ENCODE measurements at regions not wholly inside any gene's neighbourhood (a gene's known extent, or its start where the extent isn't known, plus 50 kb on each side); places are given as distances from the start of the nearest gene placed in this dataset.

DNA sequence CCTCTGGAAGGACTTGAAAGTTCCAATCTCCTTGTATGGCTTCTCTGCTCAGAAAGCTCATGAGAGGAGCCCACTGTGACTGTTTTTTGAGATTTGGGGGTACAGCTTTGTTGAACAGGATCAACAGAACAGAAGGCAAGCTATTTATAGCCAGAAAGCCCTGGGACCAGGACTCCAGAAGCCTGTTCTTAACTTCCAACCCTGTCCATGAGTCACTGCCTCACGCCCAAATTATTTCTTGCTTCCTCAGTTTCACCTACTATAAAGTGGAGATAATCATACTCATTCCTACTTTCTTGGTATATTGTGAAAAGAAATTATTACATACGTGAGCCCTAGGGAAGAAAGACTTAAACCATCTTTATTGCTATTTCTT, 100.9 kb upstream of the MARCKS start:
- Histone ChIP-seq H3K4me1 (ENCODE audit: control insufficient read depth in 1 of 2, insufficient read depth in 2 of 2, low read length in 2 of 2) (no peaks in the 10 kb centered on the region), H3K79me2 (ENCODE audit: insufficient read depth, low read length) (no peaks in the 10 kb centered on the region), H3K4me3 (replicated peaks in 1 of 2; ENCODE audit: low read depth in 1 of 2, low read length in 2 of 2) (no peak overlapping the region), H3K27me3 (ENCODE audit: insufficient read depth, low read length) (no peaks in the 10 kb centered on the region), H3K36me3 (ENCODE audit: control insufficient read depth in 1 of 2, insufficient read depth in 2 of 2, low read length in 2 of 2) (no peaks in the 10 kb centered on the region), H3K9me2 (ENCODE audit: insufficient read depth) (no peaks in the 10 kb centered on the region), H3K9me3 (ENCODE audit: control insufficient read depth in 1 of 2, insufficient read depth in 1 of 2, low read depth in 1 of 2, low read length in 2 of 2) (no peaks in the 10 kb centered on the region), H4K20me1 (ENCODE audit: insufficient read depth) (no peaks in the 10 kb centered on the region), H3K9ac (ENCODE audit: low read length) (no peak overlapping the region), H3K27ac (ENCODE audit: low read depth, low read length) (no peak overlapping the region), H2AFZ (ENCODE audit: low read depth, low read length, poor library complexity, severe bottlenecking) (no peak overlapping the region), H3K4me2 (ENCODE audit: low read length) (no peak overlapping the region)
- no peak for DNase-seq (ENCODE audit: low read depth, low spot score)
- RAD21 ChIA-PET (ENCODE audit: low non-redundant PET in 1 of 2, low total read pairs in 2 of 2, uncharacterized antibody in 2 of 2, unreplicated experiment in 2 of 2): no interaction called here
- TF ChIP-seq CEBPB (IDR thresholded peaks at IDR 0.05; ENCODE audit: low read depth) (no peak), SRF (IDR thresholded peaks at IDR 0.05; ENCODE audit: low read depth) (no peak), ZNF274 (IDR thresholded peaks at IDR 0.05; ENCODE audit: low read depth, low read length) (no peak), SIN3A (IDR thresholded peaks at IDR 0.05; ENCODE audit: low read depth) (no peak), EGR1 (IDR thresholded peaks at IDR 0.05; ENCODE audit: low read depth) (no peak), EZH2phosphoT487 (IDR thresholded peaks at IDR 0.05; ENCODE audit: borderline replicate concordance) (no peak)
- TF ChIP-seq, protein P1, sequence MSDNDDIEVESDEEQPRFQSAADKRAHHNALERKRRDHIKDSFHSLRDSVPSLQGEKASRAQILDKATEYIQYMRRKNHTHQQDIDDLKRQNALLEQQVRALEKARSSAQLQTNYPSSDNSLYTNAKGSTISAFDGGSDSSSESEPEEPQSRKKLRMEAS (IDR thresholded peaks at IDR 0.05): no peak
- TF ChIP-seq, protein P2, sequence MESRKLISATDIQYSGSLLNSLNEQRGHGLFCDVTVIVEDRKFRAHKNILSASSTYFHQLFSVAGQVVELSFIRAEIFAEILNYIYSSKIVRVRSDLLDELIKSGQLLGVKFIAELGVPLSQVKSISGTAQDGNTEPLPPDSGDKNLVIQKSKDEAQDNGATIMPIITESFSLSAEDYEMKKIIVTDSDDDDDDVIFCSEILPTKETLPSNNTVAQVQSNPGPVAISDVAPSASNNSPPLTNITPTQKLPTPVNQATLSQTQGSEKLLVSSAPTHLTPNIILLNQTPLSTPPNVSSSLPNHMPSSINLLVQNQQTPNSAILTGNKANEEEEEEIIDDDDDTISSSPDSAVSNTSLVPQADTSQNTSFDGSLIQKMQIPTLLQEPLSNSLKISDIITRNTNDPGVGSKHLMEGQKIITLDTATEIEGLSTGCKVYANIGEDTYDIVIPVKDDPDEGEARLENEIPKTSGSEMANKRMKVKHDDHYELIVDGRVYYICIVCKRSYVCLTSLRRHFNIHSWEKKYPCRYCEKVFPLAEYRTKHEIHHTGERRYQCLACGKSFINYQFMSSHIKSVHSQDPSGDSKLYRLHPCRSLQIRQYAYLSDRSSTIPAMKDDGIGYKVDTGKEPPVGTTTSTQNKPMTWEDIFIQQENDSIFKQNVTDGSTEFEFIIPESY (IDR thresholded peaks at IDR 0.05; ENCODE audit: extremely low read depth, insufficient replicate concordance, low read length): no peak
- ATAC-seq: no peak
- intact Hi-C loops (cut with micrococcal nuclease): no loop called here
- POLR2A ChIA-PET: no interaction called here
- CTCF ChIA-PET: no interaction called here
- BruUV-seq (replicated peaks): no TSS peak

DNA sequence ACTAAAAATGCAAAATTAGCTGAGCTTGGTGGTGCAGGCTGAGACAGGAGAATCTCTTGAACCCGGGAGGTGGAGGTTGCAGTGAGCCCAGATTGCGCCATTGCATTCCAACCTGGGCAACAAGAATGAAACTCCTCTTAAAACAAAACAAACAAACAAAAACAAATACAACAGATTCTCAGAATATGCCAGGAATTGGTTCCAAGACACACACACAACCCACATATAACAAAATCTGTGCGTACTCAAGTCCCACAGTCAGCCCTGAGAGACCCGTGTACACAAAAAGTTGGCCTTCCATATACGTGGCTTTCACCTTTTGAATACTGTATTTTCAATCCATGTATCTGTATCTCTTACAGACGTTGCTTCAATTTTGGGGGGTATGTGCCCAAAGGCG, 98.9 kb upstream of the MARCKS start:
- ChIA-PET CTCF (no interaction called here), POLR2A (no interaction called here), RAD21 (ENCODE audit: low non-redundant PET in 1 of 2, low total read pairs in 2 of 2, uncharacterized antibody in 2 of 2, unreplicated experiment in 2 of 2) (no interaction called here)
- no peak for ATAC-seq
- Histone ChIP-seq H3K4me2 (ENCODE audit: low read length) (no peak overlapping the region), H3K79me2 (ENCODE audit: insufficient read depth, low read length) (no peaks in the 10 kb centered on the region), H3K9me2 (ENCODE audit: insufficient read depth) (no peaks in the 10 kb centered on the region), H4K20me1 (ENCODE audit: insufficient read depth) (no peaks in the 10 kb centered on the region), H3K9ac (ENCODE audit: low read length) (no peak overlapping the region), H3K4me3 (replicated peaks in 1 of 2; ENCODE audit: low read depth in 1 of 2, low read length in 2 of 2) (no peak overlapping the region), H3K36me3 (ENCODE audit: control insufficient read depth in 1 of 2, insufficient read depth in 2 of 2, low read length in 2 of 2) (no peaks in the 10 kb centered on the region), H3K9me3 (ENCODE audit: control insufficient read depth in 1 of 2, insufficient read depth in 1 of 2, low read depth in 1 of 2, low read length in 2 of 2) (no peaks in the 10 kb centered on the region), H3K27me3 (ENCODE audit: insufficient read depth, low read length) (no peaks in the 10 kb centered on the region), H2AFZ (ENCODE audit: low read depth, low read length, poor library complexity, severe bottlenecking) (no peak overlapping the region), H3K27ac (ENCODE audit: low read depth, low read length) (no peak overlapping the region), H3K4me1 (ENCODE audit: control insufficient read depth in 1 of 2, insufficient read depth in 2 of 2, low read length in 2 of 2) (peaks cover 0 to 2% of the 10 kb centered on the region in 2 experiments; a peak in 1 of 4 replicates)
- no peak for DNase-seq (ENCODE audit: low read depth, low spot score)
- no TSS peak for BruUV-seq (replicated peaks)
- intact Hi-C loops (cut with micrococcal nuclease): no loop called here
- TF ChIP-seq, protein P3, sequence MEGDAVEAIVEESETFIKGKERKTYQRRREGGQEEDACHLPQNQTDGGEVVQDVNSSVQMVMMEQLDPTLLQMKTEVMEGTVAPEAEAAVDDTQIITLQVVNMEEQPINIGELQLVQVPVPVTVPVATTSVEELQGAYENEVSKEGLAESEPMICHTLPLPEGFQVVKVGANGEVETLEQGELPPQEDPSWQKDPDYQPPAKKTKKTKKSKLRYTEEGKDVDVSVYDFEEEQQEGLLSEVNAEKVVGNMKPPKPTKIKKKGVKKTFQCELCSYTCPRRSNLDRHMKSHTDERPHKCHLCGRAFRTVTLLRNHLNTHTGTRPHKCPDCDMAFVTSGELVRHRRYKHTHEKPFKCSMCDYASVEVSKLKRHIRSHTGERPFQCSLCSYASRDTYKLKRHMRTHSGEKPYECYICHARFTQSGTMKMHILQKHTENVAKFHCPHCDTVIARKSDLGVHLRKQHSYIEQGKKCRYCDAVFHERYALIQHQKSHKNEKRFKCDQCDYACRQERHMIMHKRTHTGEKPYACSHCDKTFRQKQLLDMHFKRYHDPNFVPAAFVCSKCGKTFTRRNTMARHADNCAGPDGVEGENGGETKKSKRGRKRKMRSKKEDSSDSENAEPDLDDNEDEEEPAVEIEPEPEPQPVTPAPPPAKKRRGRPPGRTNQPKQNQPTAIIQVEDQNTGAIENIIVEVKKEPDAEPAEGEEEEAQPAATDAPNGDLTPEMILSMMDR (IDR thresholded peaks at IDR 0.05 in 2 of 3, conservative IDR thresholded peaks at IDR 0.05 in 1 of 3; ENCODE audit: borderline replicate concordance in 1 of 3, insufficient read depth in 1 of 3, low read depth in 2 of 3, low read length in 2 of 3): no peak
- TF ChIP-seq FOSL1 (IDR thresholded peaks at IDR 0.05; ENCODE audit: low read depth) (no peak), POLR2AphosphoS5 (IDR thresholded peaks at IDR 0.05; ENCODE audit: low read depth, low read length) (no peak), SIN3A (IDR thresholded peaks at IDR 0.05; ENCODE audit: low read depth) (no peak), ZNF274 (IDR thresholded peaks at IDR 0.05; ENCODE audit: low read depth, low read length) (no peak), SP1 (IDR thresholded peaks at IDR 0.05; ENCODE audit: low read depth) (no peak), POLR2A (IDR thresholded peaks at IDR 0.05; ENCODE audit: borderline replicate concordance, extremely low read depth, insufficient read depth, insufficient read length) (no peak), SRF (IDR thresholded peaks at IDR 0.05; ENCODE audit: low read depth) (no peak), YY1 (IDR thresholded peaks at IDR 0.05; ENCODE audit: extremely low read depth, insufficient replicate concordance, low read depth, low read length) (no peak), CBX3 (IDR thresholded peaks at IDR 0.05; ENCODE audit: low read depth) (no peak), TCF7L2 (IDR thresholded peaks at IDR 0.05; ENCODE audit: borderline replicate concordance, extremely low read depth, insufficient read depth, insufficient read length) (no peak), CEBPB (IDR thresholded peaks at IDR 0.05; ENCODE audit: low read depth) (no peak)
- TF ChIP-seq, protein P4, sequence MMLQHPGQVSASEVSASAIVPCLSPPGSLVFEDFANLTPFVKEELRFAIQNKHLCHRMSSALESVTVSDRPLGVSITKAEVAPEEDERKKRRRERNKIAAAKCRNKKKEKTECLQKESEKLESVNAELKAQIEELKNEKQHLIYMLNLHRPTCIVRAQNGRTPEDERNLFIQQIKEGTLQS (IDR thresholded peaks at IDR 0.05): no peak
- TF ChIP-seq, protein P1 (IDR thresholded peaks at IDR 0.05): no peak
